Aorta (tissue), 5 donors: ENCODE measurements at regions not wholly inside any gene's neighbourhood (a gene's known extent, or its start where the extent isn't known, plus 50 kb on each side); places are given as distances from the start of the nearest gene placed in this dataset.

ENCODE experiments used
- ATAC-seq: fragments of 200-7000 bp; cut with Tn5 transposase; one replicate; pipeline ENCODE4 v1.9.1; 2022; ENCODE audit warnings: moderate library complexity; ENCODE audit not compliant: low FRiP score
- DNase-seq, 2 donors: peaks; one replicate each; pipeline ENCODE4 v3.0.0-alpha.2; 2020
- H3K27ac ChIP-seq, 2 donors: one replicate each; pipeline ENCODE4 v1.5.1; 2013; ENCODE audit warnings: low read length in 2 of 2, mild to moderate bottlenecking in 2 of 2, moderate library complexity in 2 of 2, control low read depth in 1 of 2, inconsistent platforms in 1 of 2, low read depth in 1 of 2
- H3K27me3 ChIP-seq, 2 donors: one replicate each; pipeline ENCODE4 v1.6.1; 2013; ENCODE audit warnings: control low read depth in 1 of 2, low read length in 1 of 2, mild to moderate bottlenecking in 1 of 2, moderate library complexity in 1 of 2; ENCODE audit not compliant: insufficient read depth in 2 of 2, control insufficient read depth in 1 of 2
- H3K36me3 ChIP-seq, 2 donors: one replicate each; pipeline ENCODE4 v1.6.1; 2013; ENCODE audit warnings: control low read depth in 1 of 2, low read length in 1 of 2, mild to moderate bottlenecking in 1 of 2; ENCODE audit not compliant: insufficient read depth in 2 of 2, control insufficient read depth in 1 of 2
- H3K4me1 ChIP-seq, 2 donors: one replicate each; pipeline ENCODE4 v1.6.1; 2013; ENCODE audit warnings: low read length in 2 of 2, control low read depth in 1 of 2, mild to moderate bottlenecking in 1 of 2, moderate library complexity in 1 of 2; ENCODE audit not compliant: insufficient read depth in 2 of 2, control insufficient read depth in 1 of 2
- H3K4me3 ChIP-seq, 2 donors: one replicate each; pipeline ENCODE4 v1.5.1; 2013; ENCODE audit warnings: low read length in 2 of 2, control low read depth in 1 of 2, mild to moderate bottlenecking in 1 of 2
- H3K9me3 ChIP-seq: one replicate; pipeline ENCODE4 v1.6.1; 2013; ENCODE audit warnings: mild to moderate bottlenecking, low read length; ENCODE audit not compliant: control insufficient read depth
- WGBS, 2 donors: extraction: QIAGEN DNeasy Blood & Tissue Kit; methylation state at CpG; one replicate each; pipeline ENCODE4 v1.1.7; 2013; 5-methylcytosine and 5-hydroxymethylcytosine counted together
- intact Hi-C, 2 donors: fragments of 100-400 bp; cut with DNase I; formaldehyde crosslinking; loops; one replicate each; pipeline versions ENCODE4 v1.14.2 to v1.15.0; 2022
- donor health status: healthy with polysubstance abuse.
- donor health status: Bipolar disorder and iron deficiency.
- donor health status: DM: no; HTN: no; CAD: no.
- donor health status: DM: no; HTN: no; CAD: no.
- donor health status: DM: yes; HTN: yes; CAD: no.

DNA sequence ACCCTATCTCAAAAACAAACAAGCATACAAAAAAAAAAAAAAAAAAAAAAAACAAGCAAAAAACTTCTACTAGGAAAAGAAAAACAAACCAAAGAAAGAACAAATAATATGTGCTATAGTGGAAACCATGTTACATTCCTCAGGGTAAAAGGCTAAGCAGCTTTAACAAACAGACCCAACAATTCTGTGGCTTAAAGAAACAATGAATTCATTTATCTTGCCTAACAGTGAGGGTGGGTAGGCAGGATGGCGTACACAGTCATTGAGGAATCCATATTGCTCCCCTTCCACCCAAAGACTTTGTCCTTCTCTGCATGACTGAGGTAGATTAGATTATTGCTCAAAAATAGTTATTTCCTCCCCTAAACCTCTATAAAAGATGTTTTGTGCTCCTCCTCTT lies 63.1 kb upstream of the ITGA6 start:
- Histone ChIP-seq H3K36me3 (no peaks in the 10 kb centered on the region), H3K27me3 (no peaks in the 10 kb centered on the region), H3K4me1 (no peaks in the 10 kb centered on the region), H3K27ac (no peak overlapping the region), H3K9me3 (no peaks in the 10 kb centered on the region), H3K4me3 (no peak overlapping the region)
- ATAC-seq: no peak
- no peak for DNase-seq
- 81 to 96% methylated on average over 1 of the region's 1 CpG for WGBS, 2 donors
- intact Hi-C loops: no loop called here

DNA sequence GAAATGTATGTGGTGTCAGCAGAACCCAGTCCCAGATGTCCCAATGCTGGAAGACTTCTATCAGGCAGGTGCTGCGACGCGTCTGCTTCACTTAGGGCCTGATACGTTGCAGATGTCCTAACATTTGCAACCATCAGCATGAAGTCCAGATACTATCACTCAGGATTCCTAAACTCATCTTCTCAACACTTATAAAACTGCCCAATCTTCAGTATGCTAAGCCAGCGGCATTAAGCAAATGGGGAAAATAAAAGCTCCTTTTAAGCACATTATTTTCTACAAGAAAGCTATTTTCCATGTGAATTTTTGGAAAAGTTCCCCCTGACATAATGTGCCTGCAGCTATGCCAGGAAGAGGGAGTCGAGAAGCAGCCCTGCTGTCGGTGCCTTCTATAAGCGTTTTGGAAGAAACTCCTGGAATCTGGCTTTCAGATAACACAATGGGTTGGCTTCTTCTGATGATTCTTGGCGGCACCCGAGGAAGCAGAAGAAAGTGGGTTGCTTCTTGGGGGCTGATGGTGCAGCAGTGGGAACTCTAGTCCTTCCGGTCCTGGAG lies 60.7 kb upstream of the ITGA6 start:
- intact Hi-C loops: no loop called here
- no peaks in the 10 kb centered on the region for H3K9me3 ChIP-seq
- 35 to 38% methylated on average over 11 of the region's 11 CpGs for WGBS, 2 donors

DNA sequence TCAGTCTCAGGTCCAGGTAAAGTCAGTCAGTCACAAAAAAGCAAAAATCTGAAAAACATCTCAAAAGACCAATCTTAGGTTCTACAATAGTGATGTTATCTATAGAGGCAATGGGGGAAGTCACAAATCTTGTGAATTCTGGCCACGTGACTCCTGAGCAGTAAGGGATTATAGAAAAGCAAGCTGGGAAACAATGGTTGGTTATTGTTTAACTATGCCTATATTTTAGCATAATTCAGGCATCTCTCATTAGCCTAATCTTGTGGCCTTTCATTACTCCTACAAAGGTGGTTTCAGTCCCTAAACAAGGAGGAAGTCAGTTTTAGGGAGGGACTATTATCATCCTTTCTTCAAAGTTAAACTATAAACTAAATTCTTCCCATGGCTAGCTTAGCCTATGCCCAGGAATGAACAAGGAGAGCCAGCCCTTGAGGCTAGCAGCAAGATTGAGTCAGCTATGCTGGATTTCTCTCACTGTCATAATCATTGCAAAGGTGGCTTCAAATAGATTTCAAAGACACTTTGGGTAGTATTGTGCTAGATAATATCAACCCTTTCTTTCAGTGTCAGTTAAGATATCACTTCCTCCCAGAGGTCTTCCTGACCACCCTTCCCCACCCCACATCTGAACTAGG lies 56.4 kb upstream of the ITGA6 start:
- 91 to 98% methylated on average over 1 of the region's 1 CpG for WGBS, 2 donors
- Histone ChIP-seq H3K27me3 (no peaks in the 10 kb centered on the region), H3K9me3 (no peaks in the 10 kb centered on the region), H3K36me3 (no peaks in the 10 kb centered on the region), H3K27ac (no peak overlapping the region), H3K4me3 (no peak overlapping the region), H3K4me1 (no peaks in the 10 kb centered on the region)
- DNase-seq (no peak), ATAC-seq (no peak)
- intact Hi-C loops: no loop called here

More for the DNA sequence above, 60.7 kb upstream of the ITGA6 start:
- no peaks in the 10 kb centered on the region for H3K27me3 ChIP-seq
- no peak overlapping the region for H3K4me3 ChIP-seq
- H3K36me3 ChIP-seq: no peaks in the 10 kb centered on the region
- H3K4me1 ChIP-seq: no peaks in the 10 kb centered on the region
- ATAC-seq (no peak), DNase-seq (no peak)
- H3K27ac ChIP-seq: no peak overlapping the region

DNA sequence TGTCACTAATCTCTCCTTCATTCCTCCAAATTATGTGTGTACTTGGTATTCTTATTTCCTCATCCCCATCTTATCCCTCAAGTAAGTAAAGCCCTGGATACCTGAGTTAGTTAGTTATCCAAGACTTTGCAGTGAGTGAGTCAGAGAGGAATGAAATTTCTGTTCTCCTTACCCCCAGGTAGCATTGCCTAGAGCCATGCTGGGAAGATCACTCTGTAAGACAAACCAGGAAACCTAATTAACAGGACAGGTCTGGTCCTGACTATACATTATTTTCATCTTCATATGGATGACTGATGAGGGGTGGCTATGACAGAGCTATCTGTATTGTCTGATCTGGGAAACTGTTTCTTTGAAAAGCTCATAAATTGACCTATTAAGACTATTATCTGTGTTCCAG lies 55.0 kb upstream of the ITGA6 start:
- ATAC-seq: no peak
- Histone ChIP-seq H3K9me3 (no peaks in the 10 kb centered on the region), H3K4me3 (no peak overlapping the region), H3K27me3 (no peaks in the 10 kb centered on the region), H3K27ac (no peak overlapping the region), H3K4me1 (peaks cover 0 to 2% of the 10 kb centered on the region in 2 donors), H3K36me3 (no peaks in the 10 kb centered on the region)
- intact Hi-C loops: no loop called here
- no peak for DNase-seq

DNA sequence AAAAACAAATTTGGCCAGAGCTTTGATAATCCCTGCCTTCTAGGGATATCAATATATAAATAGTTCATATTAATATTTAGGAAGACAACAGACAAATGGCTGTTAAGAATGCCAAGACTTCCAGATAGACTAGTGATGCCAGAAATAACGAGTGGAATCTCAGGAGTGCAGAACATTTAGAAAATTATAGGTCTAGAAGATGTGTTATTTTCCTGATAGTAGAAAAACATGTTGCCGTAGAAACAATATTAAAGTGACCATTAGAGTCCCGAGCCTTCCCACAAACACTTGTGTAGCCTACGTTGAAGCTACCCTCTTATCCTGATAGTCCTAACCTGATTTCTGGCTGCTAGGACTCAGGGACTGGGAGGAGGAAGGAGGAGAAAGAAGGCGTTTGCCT lies 54.3 kb upstream of the ITGA6 start:
- Histone ChIP-seq H3K27me3 (no peaks in the 10 kb centered on the region), H3K4me3 (no peak overlapping the region), H3K36me3 (no peaks in the 10 kb centered on the region), H3K9me3 (no peaks in the 10 kb centered on the region), H3K27ac (no peak overlapping the region), H3K4me1 (peaks cover 0 to 2% of the 10 kb centered on the region in 2 donors)
- no peak for DNase-seq
- no peak for ATAC-seq
- 74 to 77% methylated on average over 5 of the region's 5 CpGs for WGBS, 2 donors
- intact Hi-C loops: no loop called here

DNA sequence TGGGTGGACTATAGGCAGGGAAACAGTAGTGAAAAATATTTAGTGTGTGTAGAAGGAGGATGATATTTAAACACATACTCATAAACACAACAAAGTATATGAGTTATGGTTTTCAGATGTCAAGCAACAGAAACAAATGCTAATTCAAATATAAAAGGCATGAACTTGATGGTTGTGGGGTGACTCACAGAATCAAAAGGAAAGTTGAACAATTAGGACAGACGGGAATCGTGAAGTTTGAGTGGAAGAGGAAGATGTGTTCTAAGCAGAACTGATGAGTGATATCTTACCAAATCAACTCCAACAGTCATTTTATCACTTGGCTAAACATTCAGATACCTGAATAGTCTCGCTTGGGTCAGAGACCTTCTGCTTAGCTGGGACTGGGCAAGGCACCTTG lies 53.6 kb upstream of the ITGA6 start:
- Histone ChIP-seq H3K4me3 (no peak overlapping the region), H3K4me1 (peaks cover 0 to 2% of the 10 kb centered on the region in 2 donors), H3K27ac (no peak overlapping the region), H3K36me3 (no peaks in the 10 kb centered on the region), H3K9me3 (no peaks in the 10 kb centered on the region), H3K27me3 (no peaks in the 10 kb centered on the region)
- ATAC-seq (no peak), DNase-seq (no peak)
- 93 to 95% methylated on average over 3 of the region's 3 CpGs for WGBS, 2 donors
- intact Hi-C loops: no loop called here

DNA sequence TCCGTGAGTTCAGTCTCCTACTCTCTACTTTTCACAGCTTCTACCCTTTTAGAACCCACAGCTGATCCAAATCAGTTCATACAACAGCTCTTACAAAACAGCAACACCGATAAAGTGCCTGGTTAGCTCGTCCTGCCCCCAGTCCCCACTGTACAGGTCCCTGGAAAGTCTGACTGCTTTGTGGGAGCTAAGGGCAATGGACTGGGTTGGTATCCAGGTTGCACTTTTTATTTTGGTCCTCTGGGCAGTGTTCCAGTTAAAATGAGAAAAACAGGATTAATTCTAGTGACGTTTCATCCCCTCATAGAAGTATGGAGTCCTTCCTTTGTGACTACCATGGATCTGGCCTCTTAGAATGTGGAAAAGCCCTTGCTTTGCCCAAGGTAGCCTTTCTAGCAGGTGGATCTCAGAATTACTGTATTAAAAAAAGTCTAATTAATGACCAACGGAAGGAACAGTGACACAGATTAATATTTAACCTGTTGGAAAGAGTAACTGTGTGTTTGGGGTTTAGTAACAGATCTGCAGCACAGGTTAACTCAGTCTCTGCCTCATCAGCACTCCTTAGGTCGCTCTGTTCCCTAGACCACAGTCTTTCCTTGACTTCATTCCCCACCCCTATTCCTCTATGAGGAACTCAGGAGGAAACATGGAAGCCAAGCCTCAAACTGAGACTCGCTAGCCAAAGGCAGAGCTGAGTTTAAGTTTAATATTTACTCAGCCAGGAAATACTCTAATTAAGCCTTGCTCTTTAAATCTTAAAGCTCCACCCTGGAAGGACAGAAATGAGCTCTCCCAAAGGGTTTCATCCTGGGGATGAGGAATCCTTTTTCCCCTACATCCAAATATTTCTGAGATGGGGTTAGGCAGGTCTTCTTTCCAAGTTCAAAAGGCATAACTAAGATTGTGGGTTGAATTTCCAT lies 52.8 kb upstream of the ITGA6 start:
- Histone ChIP-seq H3K27ac (no peak overlapping the region), H3K27me3 (no peaks in the 10 kb centered on the region), H3K4me1 (peaks cover 0 to 2% of the 10 kb centered on the region in 2 donors), H3K4me3 (no peak overlapping the region), H3K36me3 (no peaks in the 10 kb centered on the region), H3K9me3 (no peaks in the 10 kb centered on the region)
- 78 to 84% methylated on average over 7 of the region's 7 CpGs for WGBS, 2 donors
- DNase-seq (no peak), ATAC-seq (no peak)
- intact Hi-C loops: no loop called here

DNA sequence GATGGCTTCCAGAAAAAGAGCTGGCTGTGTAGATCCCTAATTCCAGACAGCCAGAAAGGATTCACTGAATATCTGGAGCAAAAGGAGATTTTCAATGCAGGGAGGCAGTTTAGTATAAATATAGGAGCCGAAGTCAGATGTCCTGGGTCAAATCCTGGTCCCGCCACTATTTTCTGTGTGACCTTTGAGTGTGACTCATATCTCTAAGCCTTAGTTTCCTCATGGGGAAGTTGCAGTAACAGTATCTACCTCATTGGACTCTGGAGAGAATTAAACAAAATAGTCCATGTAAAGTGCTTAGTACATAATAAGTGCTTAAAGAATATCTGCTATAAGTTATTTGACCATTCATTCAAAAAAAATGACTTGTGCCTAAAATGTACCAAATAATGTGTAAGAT lies 52.1 kb upstream of the ITGA6 start:
- 85 to 87% methylated on average over 2 of the region's 2 CpGs for WGBS, 2 donors
- Histone ChIP-seq H3K4me3 (no peak overlapping the region), H3K36me3 (no peaks in the 10 kb centered on the region), H3K4me1 (peaks cover 0 to 2% of the 10 kb centered on the region in 2 donors), H3K9me3 (no peaks in the 10 kb centered on the region), H3K27ac (no peak overlapping the region), H3K27me3 (no peaks in the 10 kb centered on the region)
- DNase-seq (no peak), ATAC-seq (no peak)
- intact Hi-C loops: no loop called here

DNA sequence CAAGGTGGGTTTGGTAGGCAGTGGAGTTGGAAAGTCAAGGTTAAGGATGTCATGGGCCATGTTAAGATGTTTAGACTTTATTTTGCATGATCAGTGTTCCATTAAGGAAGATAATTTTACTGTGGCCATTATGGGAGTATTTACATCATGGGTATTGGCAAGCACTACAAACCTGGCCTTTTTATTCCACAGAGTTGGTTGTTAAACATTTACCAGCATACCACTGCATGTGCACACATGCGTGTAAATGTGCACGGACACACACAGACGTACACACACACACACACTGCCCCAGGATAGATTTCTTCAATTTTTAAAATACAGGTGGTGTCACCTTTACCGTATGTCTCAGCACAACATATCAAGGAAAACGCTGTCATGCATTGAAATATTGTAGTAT lies 51.4 kb upstream of the ITGA6 start:
- WGBS, 2 donors: 85 to 98% methylated on average over 5 of the region's 5 CpGs
- DNase-seq: no peak
- intact Hi-C loops: no loop called here

More for the DNA sequence above, 51.4 kb upstream of the ITGA6 start:
- Histone ChIP-seq H3K4me3 (no peak overlapping the region), H3K27ac (no peak overlapping the region), H3K9me3 (no peaks in the 10 kb centered on the region), H3K27me3 (no peaks in the 10 kb centered on the region), H3K36me3 (no peaks in the 10 kb centered on the region), H3K4me1 (peaks cover 0 to 2% of the 10 kb centered on the region in 2 donors)
- no peak for ATAC-seq
